ENCODE measurements at regions not wholly inside any gene's neighbourhood (a gene's known extent, or its start where the extent isn't known, plus 50 kb on each side); places are given as distances from the start of the nearest gene placed in this dataset.

DNA sequence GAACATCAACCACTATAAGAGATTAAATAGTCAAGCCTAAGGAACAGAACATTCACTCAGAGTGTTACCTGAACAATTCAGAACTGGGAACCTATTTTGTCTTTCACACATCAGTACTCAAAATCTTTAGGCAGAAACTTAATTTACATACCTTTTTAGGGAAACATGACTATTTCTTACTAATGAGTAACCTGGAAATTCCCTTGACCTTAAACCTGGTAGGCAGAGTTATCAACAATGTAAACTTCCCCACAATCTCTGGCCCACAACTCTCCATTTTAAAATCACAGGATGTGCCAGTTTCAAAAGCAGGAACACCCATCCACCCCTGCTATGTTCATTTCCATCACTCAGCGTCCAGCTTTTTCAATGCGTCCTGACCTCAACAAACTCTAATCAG, 132.9 kb upstream of the ANKFN1 start:
- Histone ChIP-seq H3K4me1 (replicated peaks in 1 of 4; ENCODE audit: control insufficient read depth in 3 of 4, insufficient read depth in 4 of 4, low read length in 3 of 4) (no peaks in the 10 kb centered on the region), H4K91ac (replicated peaks; ENCODE audit: insufficient read length, low read length) (no peak overlapping the region), H2BK12ac (ENCODE audit: low read depth, low read length) (no peak overlapping the region), H3K18ac (ENCODE audit: extremely low read depth, low read length) (no peak overlapping the region), H2AK5ac (ENCODE audit: low read depth, low read length) (no peak overlapping the region), H3K4me2 (ENCODE audit: insufficient read depth in 1 of 2, low read depth in 2 of 2, low read length in 2 of 2) (no peak overlapping the region), H3K23me2 (ENCODE audit: low read depth, low read length) (no peaks in the 10 kb centered on the region), H2BK120ac (replicated peaks; ENCODE audit: low read depth, low read length) (no peak overlapping the region), H3K23ac (ENCODE audit: insufficient read length) (no peak overlapping the region), H3K79me2 (ENCODE audit: control insufficient read depth in 1 of 2, insufficient read depth in 2 of 2, low read length in 2 of 2) (no peaks in the 10 kb centered on the region), H3K9me3 (ENCODE audit: insufficient read depth in 2 of 2, low read depth in 1 of 2, low read length in 1 of 2) (no peaks in the 10 kb centered on the region), H3K4me3 (ENCODE audit: extremely low read depth in 1 of 4, insufficient read depth in 2 of 4, low read depth in 3 of 4, low read length in 4 of 4) (no peak overlapping the region), H3K79me1 (ENCODE audit: low read depth, low read length) (no peaks in the 10 kb centered on the region), H3K36me3 (ENCODE audit: control insufficient read depth in 2 of 4, insufficient read depth in 4 of 4, low read length in 3 of 4) (no peaks in the 10 kb centered on the region), H3K9ac (replicated peaks in 1 of 4; ENCODE audit: extremely low read depth in 1 of 4, low read depth in 3 of 4, low read length in 3 of 4) (no peak overlapping the region), H2BK20ac (ENCODE audit: low read length) (no peak overlapping the region), H2BK15ac (ENCODE audit: low read length) (no peak overlapping the region), H2AFZ (ENCODE audit: low read length) (no peak overlapping the region), H3K14ac (ENCODE audit: insufficient read length) (no peak overlapping the region), H3K4ac (replicated peaks; ENCODE audit: insufficient read length, low read depth, low read length) (no peak overlapping the region), H4K5ac (ENCODE audit: insufficient read length, low read depth, low read length) (no peak overlapping the region), H3K27me3 (replicated peaks in 1 of 4; ENCODE audit: control insufficient read depth in 3 of 4, extremely low read depth in 1 of 4, insufficient read depth in 3 of 4, low read length in 3 of 4) (no peaks in the 10 kb centered on the region), H4K8ac (ENCODE audit: extremely low read depth, insufficient read depth, low read length) (no peak overlapping the region), H2BK5ac (ENCODE audit: low read depth, low read length) (no peak overlapping the region), H3K27ac (ENCODE audit: low read depth, low read length) (no peak overlapping the region), H3K56ac (replicated peaks; ENCODE audit: insufficient read length, low read depth, low read length) (no peak overlapping the region), H4K20me1 (replicated peaks in 1 of 2; ENCODE audit: control insufficient read depth in 1 of 2, insufficient read depth in 2 of 2, low read length in 2 of 2) (no peaks in the 10 kb centered on the region)
- TF ChIP-seq SIRT6 (IDR thresholded peaks at IDR 0.05; ENCODE audit: low read length) (no peak), NRF1 (IDR thresholded peaks at IDR 0.05; ENCODE audit: low read depth, low read length) (no peak), HDAC6 (IDR thresholded peaks at IDR 0.05; ENCODE audit: low read depth, low read length) (no peak), EGR1 (IDR thresholded peaks at IDR 0.05; ENCODE audit: borderline replicate concordance, low read depth, low read length) (no peak), SIX5 (IDR thresholded peaks at IDR 0.05; ENCODE audit: low read depth, low read length) (no peak), TAF7 (optimal IDR thresholded peaks at IDR 0.05; ENCODE audit: borderline replicate concordance, low read depth, low read length) (no peak), GABPA (IDR thresholded peaks at IDR 0.05; ENCODE audit: borderline replicate concordance, insufficient read depth, low read length) (no peak)
- TF ChIP-seq, protein P1, sequence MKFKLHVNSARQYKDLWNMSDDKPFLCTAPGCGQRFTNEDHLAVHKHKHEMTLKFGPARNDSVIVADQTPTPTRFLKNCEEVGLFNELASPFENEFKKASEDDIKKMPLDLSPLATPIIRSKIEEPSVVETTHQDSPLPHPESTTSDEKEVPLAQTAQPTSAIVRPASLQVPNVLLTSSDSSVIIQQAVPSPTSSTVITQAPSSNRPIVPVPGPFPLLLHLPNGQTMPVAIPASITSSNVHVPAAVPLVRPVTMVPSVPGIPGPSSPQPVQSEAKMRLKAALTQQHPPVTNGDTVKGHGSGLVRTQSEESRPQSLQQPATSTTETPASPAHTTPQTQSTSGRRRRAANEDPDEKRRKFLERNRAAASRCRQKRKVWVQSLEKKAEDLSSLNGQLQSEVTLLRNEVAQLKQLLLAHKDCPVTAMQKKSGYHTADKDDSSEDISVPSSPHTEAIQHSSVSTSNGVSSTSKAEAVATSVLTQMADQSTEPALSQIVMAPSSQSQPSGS (IDR thresholded peaks at IDR 0.05; ENCODE audit: low read length) = no peak
- DNase-seq (ENCODE audit: low read depth in 1 of 2, low spot score in 2 of 2) (no peak), FAIRE-seq (no peak)
- 89% methylated on average over 2 of the region's 2 CpGs; no CpG with 5 or more reads in 1 of the 2 experiments for WGBS, 2 experiments (ENCODE audit: extremely low coverage in 1 of 2, insufficient coverage in 1 of 2, insufficient read length in 1 of 2, insufficient replicate concordance in 2 of 2, low coverage in 1 of 2, low lambda C conversion rate in 2 of 2, missing lambda C conversion rate in 1 of 2)
- POLR2A ChIA-PET (ENCODE audit: partially characterized antibody) = no interaction called here
- CTCF ChIA-PET (ENCODE audit: partially characterized antibody) = interaction anchor here (1.2 kb wide), 1 partner anchor 142 kb away, joined by 3 read pairs; no protein-coding TSS in a partner anchor
